Adipocyte (in vitro differentiated cells): ENCODE measurements at regions not wholly inside any gene's neighbourhood (a gene's known extent, or its start where the extent isn't known, plus 50 kb on each side); places are given as distances from the start of the nearest gene placed in this dataset.
"Not testable (repeated sequence)": the region's sequence is repeated elsewhere in the genome, so short reads cannot be mapped to it uniquely, and the experiment has no call there.

Experiments used
- DNase-seq: peaks from one replicate; pipeline ENCODE4 v3.0.0-alpha.2; 2015; ENCODE audit warnings: low read depth
- H3K27me3 ChIP-seq: replicated peaks from 2 replicates; pipeline ENCODE4 v1.7.0; 2013; ENCODE audit warnings: mild to moderate bottlenecking, low read length, moderate library complexity; ENCODE audit not compliant: control insufficient read depth, insufficient read depth
- H3K36me3 ChIP-seq: 2 replicates; pipeline ENCODE4 v1.7.0; 2013; ENCODE audit warnings: low read length, mild to moderate bottlenecking, moderate library complexity; ENCODE audit not compliant: control insufficient read depth, insufficient read depth, severe bottlenecking
- H3K4me1 ChIP-seq: 2 replicates; pipeline ENCODE4 v1.7.0; 2013; ENCODE audit warnings: mild to moderate bottlenecking, low read length, moderate library complexity; ENCODE audit not compliant: control insufficient read depth, insufficient read depth
- H3K4me3 ChIP-seq: 2 replicates; pipeline ENCODE4 v1.7.0; 2013; ENCODE audit warnings: mild to moderate bottlenecking, low read length, moderate library complexity
- H3K9ac ChIP-seq: 2 replicates; pipeline ENCODE4 v1.7.0; 2013; ENCODE audit warnings: mild to moderate bottlenecking, low read length, moderate library complexity
- H3K9me3 ChIP-seq: 2 replicates; pipeline ENCODE4 v1.7.0; 2013; ENCODE audit warnings: mild to moderate bottlenecking, low read length, moderate library complexity; ENCODE audit not compliant: control insufficient read depth

DNA sequence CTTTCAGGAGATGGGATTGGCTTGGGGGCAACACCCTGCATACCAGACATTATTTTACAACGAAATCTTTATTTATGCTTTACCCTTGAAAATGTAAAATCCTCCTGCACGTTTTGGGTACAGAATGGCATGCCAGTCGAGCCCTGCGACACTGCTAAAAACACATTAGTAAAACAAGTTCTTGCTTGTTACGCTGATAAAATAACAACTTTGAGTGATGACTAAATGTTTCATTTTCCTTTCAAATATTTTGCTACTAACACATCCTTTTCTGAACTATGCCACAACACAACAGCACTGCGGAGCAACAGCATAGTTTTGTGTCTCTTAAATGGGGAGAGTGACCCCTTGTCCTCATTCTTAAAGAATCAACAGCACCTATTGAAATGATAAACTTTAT, 76.0 kb upstream of the SEMA3D start:
- H3K9ac ChIP-seq: no peak overlapping the region
- peak; percentile 39 for DNase-seq
- no peaks in the 10 kb centered on the region for H3K9me3 ChIP-seq
- H3K4me1 ChIP-seq: no peaks in the 10 kb centered on the region
- H3K27me3 ChIP-seq: no peaks in the 10 kb centered on the region
- no peaks in the 10 kb centered on the region for H3K36me3 ChIP-seq
- H3K4me3 ChIP-seq: no peak overlapping the region

DNA sequence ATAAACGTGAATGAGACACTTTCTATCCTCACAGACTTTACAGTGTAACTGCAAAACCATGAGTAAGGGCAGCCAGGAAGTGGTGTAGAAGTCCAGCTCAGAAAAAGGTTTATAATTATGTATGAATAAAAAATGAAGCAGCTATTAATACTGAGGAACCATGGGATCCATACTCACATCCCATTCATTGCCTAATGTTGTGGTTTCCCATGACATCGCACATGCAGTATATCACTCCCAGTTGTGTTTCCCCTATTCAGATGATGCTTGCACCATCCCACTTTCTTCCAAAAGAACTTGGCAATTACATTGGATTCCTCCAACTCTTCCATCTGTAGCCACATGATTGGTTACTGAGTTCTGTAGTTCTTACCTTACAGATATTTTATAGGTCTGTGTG, 74.5 kb upstream of the SEMA3D start:
- H3K36me3 ChIP-seq: no peaks in the 10 kb centered on the region
- H3K4me3 ChIP-seq: no peak overlapping the region
- no peaks in the 10 kb centered on the region for H3K4me1 ChIP-seq
- H3K9ac ChIP-seq: no peak overlapping the region
- H3K9me3 ChIP-seq: no peaks in the 10 kb centered on the region
- no peaks in the 10 kb centered on the region for H3K27me3 ChIP-seq
- DNase-seq: peak; percentile 27

DNA sequence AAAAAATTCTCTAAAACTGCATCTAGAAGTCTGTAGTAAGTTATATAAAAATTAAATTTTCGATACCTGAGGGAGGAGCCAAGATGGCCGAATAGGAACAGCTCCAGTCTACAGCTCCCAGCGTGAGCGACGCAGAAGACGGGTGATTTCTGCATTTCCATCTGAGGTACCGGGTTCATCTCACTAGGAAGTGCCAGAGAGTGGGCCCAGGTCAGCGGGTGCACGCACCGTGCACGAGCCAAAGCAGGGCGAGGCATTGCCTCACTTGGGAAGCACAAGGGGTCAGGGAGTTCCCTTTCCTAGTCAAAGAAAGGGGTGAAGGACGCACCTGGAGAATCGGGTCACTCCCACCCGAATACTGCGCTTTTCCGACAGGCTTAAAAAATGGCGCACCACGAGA, 62.9 kb upstream of the SEMA3D start:
- not testable (repeated sequence) for H3K36me3 ChIP-seq, H3K27me3 ChIP-seq, H3K9me3 ChIP-seq, H3K4me1 ChIP-seq, DNase-seq, H3K4me3 ChIP-seq, H3K9ac ChIP-seq

DNA sequence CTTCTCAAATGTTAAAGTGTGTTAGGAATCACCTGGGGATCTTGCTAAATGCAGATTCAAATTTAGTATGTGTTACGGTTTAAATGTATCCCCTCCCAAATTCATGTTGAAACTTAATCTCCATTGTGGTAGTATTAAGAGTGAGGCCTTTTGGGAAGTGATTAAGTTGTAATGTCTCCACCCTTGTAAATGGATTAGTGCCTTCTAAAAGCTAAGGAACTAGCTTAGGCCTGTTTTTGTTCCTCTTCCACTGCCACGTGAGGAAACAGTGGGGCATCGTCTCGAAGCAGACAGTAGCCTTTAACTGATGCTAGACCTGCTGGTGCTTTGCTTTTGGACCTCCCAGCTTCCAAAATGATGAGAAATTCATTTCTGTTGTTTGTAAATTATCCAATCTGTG, 52.3 kb upstream of the SEMA3D start:
- DNase-seq: no peak
- Histone ChIP-seq H3K27me3 (no peaks in the 10 kb centered on the region), H3K4me1 (no peaks in the 10 kb centered on the region), H3K9me3 (no peaks in the 10 kb centered on the region), H3K9ac (no peak overlapping the region), H3K4me3 (no peak overlapping the region), H3K36me3 (no peaks in the 10 kb centered on the region)

DNA sequence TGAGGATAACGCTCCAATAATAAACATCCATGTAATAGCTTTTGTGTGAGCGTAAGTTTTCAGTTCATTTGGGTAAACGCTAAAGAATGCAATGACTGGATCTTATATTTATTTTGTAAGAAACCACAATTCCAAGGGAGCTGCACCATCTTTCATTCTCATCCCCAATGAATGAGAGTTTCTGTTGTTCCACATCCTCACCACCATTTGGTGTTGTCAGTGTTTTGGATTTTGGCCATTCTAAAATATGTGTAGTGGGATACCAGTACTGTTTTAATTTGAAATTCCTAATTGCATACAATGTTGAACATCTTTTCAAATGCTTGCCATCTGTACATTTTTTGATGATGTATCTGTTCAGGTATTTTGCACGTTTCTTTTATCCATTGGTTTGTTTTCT, 50.9 kb upstream of the SEMA3D start:
- DNase-seq: peak; percentile 40
- no peaks in the 10 kb centered on the region for H3K36me3 ChIP-seq
- H3K9me3 ChIP-seq: no peaks in the 10 kb centered on the region
- H3K27me3 ChIP-seq: no peaks in the 10 kb centered on the region
- H3K4me1 ChIP-seq: no peaks in the 10 kb centered on the region
- no peak overlapping the region for H3K9ac ChIP-seq
- H3K4me3 ChIP-seq: no peak overlapping the region
